Peyer's patch (tissue), 4 donors: ENCODE measurements at regions not wholly inside any gene's neighbourhood (a gene's known extent, or its start where the extent isn't known, plus 50 kb on each side); places are given as distances from the start of the nearest gene placed in this dataset.

Experiments
- DNase-seq, 3 donors: peaks; one replicate each; pipeline ENCODE4 v3.0.0-alpha.2; 2017 to 2019
- H3K27ac ChIP-seq, 4 donors: fragments of 200-600 bp; sonication (generic); one replicate each; pipeline ENCODE4 v1.5.1; 2016 to 2019
- H3K27me3 ChIP-seq, 2 donors: fragments of 200-600 bp; sonication (generic); one replicate each; pipeline ENCODE4 v1.5.1; 2019
- H3K36me3 ChIP-seq, 3 donors: fragments of 200-600 bp; sonication (generic); one replicate each; pipeline ENCODE4 v1.5.1; 2016 to 2019
- H3K4me1 ChIP-seq, 4 donors: fragments of 200-600 bp; sonication (generic); one replicate each; pipeline ENCODE4 v1.5.1; 2016 to 2019
- H3K4me3 ChIP-seq, 4 donors: fragments of 200-600 bp; sonication (generic); 1 replicate in 3 of 4; 2 replicates in 1 of 4; pipeline ENCODE4 v1.5.1; 2016 to 2019; ENCODE audit warnings: mild to moderate bottlenecking in 1 of 4
- H3K9me3 ChIP-seq, 4 donors: fragments of 200-600 bp; sonication (generic); one replicate each; pipeline ENCODE4 v1.5.1; 2016 to 2019; ENCODE audit warnings: mild to moderate bottlenecking in 1 of 4
- POLR2A ChIP-seq, 2 donors: fragments of 450-650 bp; IDR thresholded peaks; one replicate each; pipeline ENCODE4 v1.5.1; 2017; ENCODE audit warnings: antibody characterized with exemption in 2 of 2, mild to moderate bottlenecking in 2 of 2, moderate library complexity in 2 of 2
- TF ChIP-seq, protein P1 (sequence below), 6 experiments: fragments of 450-650 bp in 4 of 6; fragments of 200-600 bp in 2 of 6; sonication (generic) in 1 of 6; IDR thresholded peaks; one replicate each; pipeline ENCODE4 v1.5.1; 2017 to 2019; ENCODE audit warnings: antibody characterized with exemption in 6 of 6, mild to moderate bottlenecking in 3 of 6, moderate library complexity in 1 of 6

DNA sequence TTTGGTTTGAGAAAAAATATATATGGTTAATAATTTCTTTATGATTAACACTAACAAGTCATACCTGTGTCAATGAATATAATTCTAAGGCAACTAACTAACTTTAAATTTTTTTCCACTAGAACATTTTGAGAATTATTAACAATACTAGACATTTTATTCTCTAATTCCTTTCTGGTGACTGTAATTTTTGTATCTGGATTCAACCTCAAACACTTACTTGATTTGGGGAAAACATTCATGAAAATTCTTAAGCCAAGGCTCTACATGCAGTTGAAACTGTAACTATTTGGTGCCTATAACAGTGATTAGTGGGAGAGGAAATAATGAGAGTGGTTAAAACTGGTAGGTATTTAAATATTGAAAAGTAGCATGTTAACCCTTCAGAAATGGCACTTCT lies 546.5 kb upstream of the KLHL29 start:
- no peaks in the 10 kb centered on the region for H3K27me3 ChIP-seq
- H3K27ac ChIP-seq = no peak overlapping the region
- H3K36me3 ChIP-seq = no peaks in the 10 kb centered on the region
- no peaks in the 10 kb centered on the region for H3K4me1 ChIP-seq
- DNase-seq = no peak
- H3K9me3 ChIP-seq = no peaks in the 10 kb centered on the region
- TF ChIP-seq POLR2A (IDR thresholded peaks at IDR 0.05) = no peak
- TF ChIP-seq, protein P1, sequence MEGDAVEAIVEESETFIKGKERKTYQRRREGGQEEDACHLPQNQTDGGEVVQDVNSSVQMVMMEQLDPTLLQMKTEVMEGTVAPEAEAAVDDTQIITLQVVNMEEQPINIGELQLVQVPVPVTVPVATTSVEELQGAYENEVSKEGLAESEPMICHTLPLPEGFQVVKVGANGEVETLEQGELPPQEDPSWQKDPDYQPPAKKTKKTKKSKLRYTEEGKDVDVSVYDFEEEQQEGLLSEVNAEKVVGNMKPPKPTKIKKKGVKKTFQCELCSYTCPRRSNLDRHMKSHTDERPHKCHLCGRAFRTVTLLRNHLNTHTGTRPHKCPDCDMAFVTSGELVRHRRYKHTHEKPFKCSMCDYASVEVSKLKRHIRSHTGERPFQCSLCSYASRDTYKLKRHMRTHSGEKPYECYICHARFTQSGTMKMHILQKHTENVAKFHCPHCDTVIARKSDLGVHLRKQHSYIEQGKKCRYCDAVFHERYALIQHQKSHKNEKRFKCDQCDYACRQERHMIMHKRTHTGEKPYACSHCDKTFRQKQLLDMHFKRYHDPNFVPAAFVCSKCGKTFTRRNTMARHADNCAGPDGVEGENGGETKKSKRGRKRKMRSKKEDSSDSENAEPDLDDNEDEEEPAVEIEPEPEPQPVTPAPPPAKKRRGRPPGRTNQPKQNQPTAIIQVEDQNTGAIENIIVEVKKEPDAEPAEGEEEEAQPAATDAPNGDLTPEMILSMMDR (IDR thresholded peaks at IDR 0.05) = no peak
- no peak overlapping the region for H3K4me3 ChIP-seq

DNA sequence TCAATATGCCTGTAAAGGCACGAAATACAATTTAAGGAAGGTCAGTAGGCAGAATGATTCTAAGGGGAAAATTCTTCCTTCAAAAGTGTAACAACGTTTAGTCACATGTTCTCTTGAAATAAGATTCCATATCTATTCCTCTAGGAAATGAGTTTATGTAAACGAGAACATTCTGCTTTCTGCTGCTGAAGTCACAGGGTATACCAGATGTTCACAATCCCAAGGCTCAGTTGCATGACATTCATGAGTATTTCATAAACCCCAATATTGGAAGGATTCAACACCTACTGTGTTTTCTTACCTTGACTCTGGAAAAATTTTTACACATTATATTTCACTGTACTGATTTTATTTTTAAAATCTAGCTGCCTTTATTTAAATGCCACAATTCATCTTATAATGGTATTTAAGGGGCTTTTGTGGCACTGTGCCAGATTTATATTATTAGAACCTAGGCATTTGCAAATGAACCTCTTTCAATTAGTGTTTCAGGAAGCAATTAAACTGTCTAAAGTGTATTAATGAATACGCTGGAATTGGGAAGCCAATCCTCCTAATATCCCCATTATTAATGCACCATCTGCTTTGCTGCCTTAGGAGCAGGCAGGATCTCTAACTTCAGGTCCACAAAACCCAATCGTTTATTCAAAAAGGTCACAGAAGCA lies 542.6 kb upstream of the KLHL29 start:
- Histone ChIP-seq H3K9me3 (no peaks in the 10 kb centered on the region), H3K27me3 (no peaks in the 10 kb centered on the region), H3K27ac (no peak overlapping the region), H3K4me1 (no peaks in the 10 kb centered on the region), H3K36me3 (no peaks in the 10 kb centered on the region), H3K4me3 (no peak overlapping the region)
- TF ChIP-seq POLR2A (IDR thresholded peaks at IDR 0.05) = no peak
- TF ChIP-seq, protein P1 (IDR thresholded peaks at IDR 0.05) = no peak
- DNase-seq = no peak

DNA sequence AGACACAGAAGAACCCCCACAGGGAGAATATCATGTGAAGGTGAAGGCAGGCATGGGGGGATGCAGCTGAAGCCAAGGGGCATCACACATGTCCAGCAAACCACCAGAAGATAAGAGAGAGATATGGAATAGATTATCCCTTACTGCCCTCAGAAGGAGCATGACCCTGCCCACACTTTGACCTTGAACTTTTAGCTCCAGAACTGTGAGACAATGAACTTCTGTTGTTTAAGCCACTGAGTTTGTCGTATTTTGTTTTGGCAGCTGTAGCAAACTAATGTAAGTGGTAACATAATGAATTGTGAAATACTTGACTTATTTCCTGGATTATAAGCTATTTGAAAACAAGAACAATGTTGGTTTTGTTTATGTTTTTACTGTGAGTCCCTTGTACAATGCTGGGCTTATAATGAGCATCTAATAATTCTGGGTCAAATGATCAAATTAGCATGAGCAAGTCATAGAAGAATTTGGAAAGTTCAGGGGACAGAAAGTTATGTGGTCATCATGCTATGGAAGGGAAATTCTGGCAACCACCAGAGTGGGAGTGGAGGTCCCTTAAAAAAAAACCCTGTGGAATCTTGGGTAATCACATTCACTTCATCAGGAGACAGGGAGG lies 541.0 kb upstream of the KLHL29 start:
- H3K27ac ChIP-seq = no peak overlapping the region
- no peaks in the 10 kb centered on the region for H3K36me3 ChIP-seq
- no peaks in the 10 kb centered on the region for H3K27me3 ChIP-seq
- H3K4me1 ChIP-seq = no peaks in the 10 kb centered on the region
- TF ChIP-seq, protein P1 (IDR thresholded peaks at IDR 0.05) = no peak
- TF ChIP-seq POLR2A (IDR thresholded peaks at IDR 0.05) = no peak
- H3K4me3 ChIP-seq = no peak overlapping the region
- no peak for DNase-seq
- H3K9me3 ChIP-seq = no peaks in the 10 kb centered on the region

DNA sequence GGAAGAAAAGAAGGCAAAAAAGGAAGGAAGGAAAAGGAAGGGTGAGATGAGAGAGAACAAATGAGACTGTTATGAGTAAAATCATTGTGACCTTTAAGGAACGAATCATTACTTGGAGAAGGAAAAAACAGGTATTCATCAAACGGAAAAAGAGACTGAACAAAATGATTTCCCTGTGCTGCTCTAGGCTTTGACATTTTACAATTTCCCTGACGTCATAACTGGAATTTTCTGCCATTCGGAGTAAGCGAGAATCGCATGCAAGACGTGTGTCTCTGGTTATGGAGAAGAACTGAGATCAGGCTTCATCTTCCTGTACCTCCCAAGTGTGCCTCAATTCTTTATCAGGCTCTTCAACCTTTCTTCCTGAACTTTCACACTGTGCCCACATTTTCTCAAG lies 534.7 kb upstream of the KLHL29 start:
- Histone ChIP-seq H3K4me3 (no peak overlapping the region), H3K27me3 (no peaks in the 10 kb centered on the region), H3K9me3 (no peaks in the 10 kb centered on the region), H3K36me3 (no peaks in the 10 kb centered on the region), H3K27ac (no peak overlapping the region), H3K4me1 (no peaks in the 10 kb centered on the region)
- TF ChIP-seq POLR2A (IDR thresholded peaks at IDR 0.05) = no peak
- TF ChIP-seq, protein P1 (IDR thresholded peaks at IDR 0.05) = no peak
- DNase-seq = no peak

DNA sequence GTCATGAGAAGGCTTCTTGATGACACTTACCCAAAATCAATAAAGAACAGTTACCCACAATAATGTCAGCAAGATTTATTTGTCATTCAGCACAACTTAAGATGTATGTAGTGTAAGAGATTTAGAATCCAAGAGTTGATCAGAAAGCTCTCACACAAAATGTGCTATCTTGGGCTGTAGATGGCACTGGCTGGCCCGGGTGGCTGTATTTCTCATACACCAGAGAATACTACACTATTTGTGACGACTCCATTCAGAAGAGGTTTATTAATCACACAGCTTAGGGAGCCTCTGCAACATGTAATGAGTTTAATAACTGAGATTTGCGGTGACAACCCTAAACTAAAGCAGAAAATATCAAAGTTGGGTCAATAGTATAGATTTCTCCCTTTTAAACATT lies 530.4 kb upstream of the KLHL29 start:
- H3K4me1 ChIP-seq = no peaks in the 10 kb centered on the region
- no peak overlapping the region for H3K27ac ChIP-seq
- DNase-seq = no peak
- H3K9me3 ChIP-seq = no peaks in the 10 kb centered on the region
- H3K36me3 ChIP-seq = no peaks in the 10 kb centered on the region
- no peaks in the 10 kb centered on the region for H3K27me3 ChIP-seq
- TF ChIP-seq POLR2A (IDR thresholded peaks at IDR 0.05) = no peak
- TF ChIP-seq, protein P1 (IDR thresholded peaks at IDR 0.05) = no peak
- no peak overlapping the region for H3K4me3 ChIP-seq
